Uterus (tissue), 2 donors: ENCODE measurements at regions not wholly inside any gene's neighbourhood (a gene's known extent, or its start where the extent isn't known, plus 50 kb on each side); places are given as distances from the start of the nearest gene placed in this dataset.

Experiments
- POLR2A ChIP-seq, 2 donors: fragments of 450-650 bp; IDR thresholded peaks; one replicate each; pipeline ENCODE4 v1.6.1; 2016; ENCODE audit warnings: antibody characterized with exemption in 2 of 2, mild to moderate bottlenecking in 1 of 2, moderate library complexity in 1 of 2
- TF ChIP-seq, protein P1 (sequence below), 4 experiments: fragments of 200-600 bp in 2 of 4; fragments of 450-650 bp in 2 of 4; sonication (generic) in 2 of 4; IDR thresholded peaks; one replicate each; pipeline ENCODE4 v1.5.1; 2016 to 2019; ENCODE audit warnings: antibody characterized with exemption in 4 of 4, mild to moderate bottlenecking in 2 of 4, moderate library complexity in 1 of 4

DNA sequence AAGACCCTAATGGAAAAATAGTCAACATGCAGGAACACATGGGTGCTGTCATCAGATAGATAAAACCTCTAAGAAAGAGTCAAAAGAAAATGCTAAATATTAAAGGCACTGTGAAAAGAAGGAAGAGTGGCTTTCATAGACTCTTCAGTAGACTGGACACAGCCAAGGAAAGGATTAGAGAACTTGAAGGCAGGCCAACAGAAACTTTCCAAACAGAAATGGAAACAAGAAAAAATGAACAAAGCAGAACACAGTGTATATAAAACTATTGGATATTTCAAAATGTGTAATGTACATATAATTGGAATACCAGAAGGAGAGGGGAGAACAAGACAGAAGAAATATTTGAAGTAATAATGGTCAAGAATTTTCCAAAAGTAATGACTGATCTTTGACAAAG lies 431.9 kb downstream of the MATN1 start:
- no peak for TF ChIP-seq POLR2A (IDR thresholded peaks at IDR 0.05)
- TF ChIP-seq, protein P1, sequence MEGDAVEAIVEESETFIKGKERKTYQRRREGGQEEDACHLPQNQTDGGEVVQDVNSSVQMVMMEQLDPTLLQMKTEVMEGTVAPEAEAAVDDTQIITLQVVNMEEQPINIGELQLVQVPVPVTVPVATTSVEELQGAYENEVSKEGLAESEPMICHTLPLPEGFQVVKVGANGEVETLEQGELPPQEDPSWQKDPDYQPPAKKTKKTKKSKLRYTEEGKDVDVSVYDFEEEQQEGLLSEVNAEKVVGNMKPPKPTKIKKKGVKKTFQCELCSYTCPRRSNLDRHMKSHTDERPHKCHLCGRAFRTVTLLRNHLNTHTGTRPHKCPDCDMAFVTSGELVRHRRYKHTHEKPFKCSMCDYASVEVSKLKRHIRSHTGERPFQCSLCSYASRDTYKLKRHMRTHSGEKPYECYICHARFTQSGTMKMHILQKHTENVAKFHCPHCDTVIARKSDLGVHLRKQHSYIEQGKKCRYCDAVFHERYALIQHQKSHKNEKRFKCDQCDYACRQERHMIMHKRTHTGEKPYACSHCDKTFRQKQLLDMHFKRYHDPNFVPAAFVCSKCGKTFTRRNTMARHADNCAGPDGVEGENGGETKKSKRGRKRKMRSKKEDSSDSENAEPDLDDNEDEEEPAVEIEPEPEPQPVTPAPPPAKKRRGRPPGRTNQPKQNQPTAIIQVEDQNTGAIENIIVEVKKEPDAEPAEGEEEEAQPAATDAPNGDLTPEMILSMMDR (IDR thresholded peaks at IDR 0.05): no peak
